ENCODE measurements at regions not wholly inside any gene's neighbourhood (a gene's known extent, or its start where the extent isn't known, plus 50 kb on each side); places are given as distances from the start of the nearest gene placed in this dataset.

DNA sequence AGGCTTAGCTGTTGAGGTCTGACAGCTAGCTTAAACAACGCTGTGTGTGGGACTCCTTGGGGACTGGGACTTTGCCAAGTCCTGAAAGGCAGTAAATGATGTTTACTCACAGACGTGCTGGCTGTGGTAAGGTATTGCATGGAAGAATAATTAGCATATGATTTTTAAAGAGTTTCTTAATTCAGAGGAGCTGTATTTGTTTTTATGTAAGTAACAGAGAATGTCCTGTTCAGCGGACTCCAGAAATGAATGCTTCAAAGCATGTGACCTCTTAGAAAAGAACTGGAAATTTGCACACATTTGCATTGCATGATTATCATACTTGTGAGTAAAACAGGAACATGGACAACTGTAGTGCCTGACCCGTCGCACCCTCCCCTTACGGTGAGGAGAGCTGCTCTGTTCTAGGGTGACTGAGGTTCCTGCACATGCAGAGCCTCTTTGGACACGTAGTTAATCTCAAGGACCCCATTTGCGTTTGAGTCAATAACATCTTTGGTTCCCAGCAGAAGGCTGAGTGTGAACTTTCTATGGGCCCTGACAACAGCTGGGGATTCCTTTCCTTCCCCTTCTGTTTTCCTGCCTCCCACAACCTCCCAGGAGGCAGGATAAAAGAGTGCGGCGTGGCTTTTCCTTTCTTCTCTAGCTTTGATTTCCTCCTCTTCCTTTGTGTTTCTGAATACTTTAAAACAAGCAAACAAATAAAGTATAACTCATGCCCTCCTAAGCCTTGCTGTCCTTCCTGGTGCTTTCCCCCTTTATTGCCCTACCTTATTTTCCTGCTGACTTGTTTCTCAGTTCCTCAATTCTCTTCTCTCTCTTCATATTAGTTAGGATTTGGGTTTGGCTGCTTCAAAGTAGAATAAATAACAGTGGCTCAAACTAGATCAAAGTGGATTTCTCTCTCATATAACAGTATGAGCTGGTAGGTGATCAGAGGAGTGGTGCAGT is 157.2 kb upstream of the CD180 start:
- TF ChIP-seq, protein P1, sequence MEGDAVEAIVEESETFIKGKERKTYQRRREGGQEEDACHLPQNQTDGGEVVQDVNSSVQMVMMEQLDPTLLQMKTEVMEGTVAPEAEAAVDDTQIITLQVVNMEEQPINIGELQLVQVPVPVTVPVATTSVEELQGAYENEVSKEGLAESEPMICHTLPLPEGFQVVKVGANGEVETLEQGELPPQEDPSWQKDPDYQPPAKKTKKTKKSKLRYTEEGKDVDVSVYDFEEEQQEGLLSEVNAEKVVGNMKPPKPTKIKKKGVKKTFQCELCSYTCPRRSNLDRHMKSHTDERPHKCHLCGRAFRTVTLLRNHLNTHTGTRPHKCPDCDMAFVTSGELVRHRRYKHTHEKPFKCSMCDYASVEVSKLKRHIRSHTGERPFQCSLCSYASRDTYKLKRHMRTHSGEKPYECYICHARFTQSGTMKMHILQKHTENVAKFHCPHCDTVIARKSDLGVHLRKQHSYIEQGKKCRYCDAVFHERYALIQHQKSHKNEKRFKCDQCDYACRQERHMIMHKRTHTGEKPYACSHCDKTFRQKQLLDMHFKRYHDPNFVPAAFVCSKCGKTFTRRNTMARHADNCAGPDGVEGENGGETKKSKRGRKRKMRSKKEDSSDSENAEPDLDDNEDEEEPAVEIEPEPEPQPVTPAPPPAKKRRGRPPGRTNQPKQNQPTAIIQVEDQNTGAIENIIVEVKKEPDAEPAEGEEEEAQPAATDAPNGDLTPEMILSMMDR (IDR thresholded peaks at IDR 0.05): no peak
- DNase-seq (ENCODE audit: extremely low spot score, unreplicated experiment): no peak
- Mint-ChIP-seq H3K9me3 (ENCODE audit: unreplicated experiment) (no peaks in the 10 kb centered on the region), H3K36me3 (ENCODE audit: unreplicated experiment) (no peaks in the 10 kb centered on the region), H3K4me3 (ENCODE audit: unreplicated experiment) (no peak overlapping the region), H3K27me3 (ENCODE audit: unreplicated experiment) (peaks cover 24% of the 10 kb centered on the region), H3K27ac (ENCODE audit: unreplicated experiment) (no peak overlapping the region), H3K4me1 (ENCODE audit: unreplicated experiment) (peaks cover 7% of the 10 kb centered on the region)

DNA sequence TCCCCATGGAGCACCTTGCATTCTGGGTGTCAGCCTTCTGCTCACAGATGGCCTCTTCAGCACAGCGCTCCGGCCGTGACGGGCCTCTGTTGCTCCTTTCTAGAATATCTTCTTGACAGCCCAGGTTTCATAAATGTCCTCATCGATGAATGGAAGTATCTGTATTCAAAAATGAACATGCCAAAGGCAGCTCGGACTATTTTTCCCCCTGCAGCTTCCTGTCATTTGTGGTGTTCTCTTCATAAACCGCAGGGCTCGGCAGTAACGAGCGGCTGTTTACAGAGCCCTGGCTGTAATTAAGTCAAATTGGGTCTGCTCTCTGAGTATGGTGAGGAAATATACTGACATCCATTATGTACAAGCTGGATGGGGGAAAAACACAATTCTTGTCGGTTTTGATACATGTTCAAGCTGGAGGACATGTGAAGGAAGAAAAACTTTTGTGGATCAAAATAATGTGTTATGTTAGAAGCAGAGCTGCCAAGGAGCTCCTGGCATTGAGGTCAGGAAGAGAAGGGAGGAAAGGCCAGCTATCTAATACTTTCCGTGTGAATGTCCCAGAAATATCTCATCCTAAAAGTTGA is 154.1 kb upstream of the CD180 start:
- H3K27ac Mint-ChIP-seq (ENCODE audit: unreplicated experiment): no peak overlapping the region
- TF ChIP-seq, protein P1 (IDR thresholded peaks at IDR 0.05): no peak
- H3K27me3 Mint-ChIP-seq (ENCODE audit: unreplicated experiment): peaks cover 28% of the 10 kb centered on the region
- H3K9me3 Mint-ChIP-seq (ENCODE audit: unreplicated experiment): peaks cover 11% of the 10 kb centered on the region
- no peak for DNase-seq (ENCODE audit: extremely low spot score, unreplicated experiment)
- peaks cover 3% of the 10 kb centered on the region for H3K36me3 Mint-ChIP-seq (ENCODE audit: unreplicated experiment)
- H3K4me1 Mint-ChIP-seq (ENCODE audit: unreplicated experiment): no peaks in the 10 kb centered on the region
- H3K4me3 Mint-ChIP-seq (ENCODE audit: unreplicated experiment): no peak overlapping the region

DNA sequence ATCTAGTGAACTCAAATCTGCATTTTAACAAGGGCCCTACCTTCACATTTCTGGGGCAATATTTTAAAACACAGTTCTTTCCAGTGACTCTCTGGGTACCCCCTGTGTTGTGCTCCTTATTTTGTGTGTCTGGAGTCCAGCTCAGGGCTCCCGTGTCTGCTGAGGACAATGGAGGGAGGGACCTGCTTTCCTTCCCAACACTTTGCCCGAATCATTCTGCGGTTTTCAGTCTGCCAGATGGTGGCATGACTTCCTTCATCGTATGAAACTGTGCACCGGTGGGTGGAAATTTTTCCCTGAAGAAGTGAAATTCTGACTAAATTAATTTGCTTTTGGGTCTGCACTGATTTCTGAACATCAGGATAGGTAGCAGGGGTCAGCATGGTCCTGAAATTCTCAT is 153.6 kb upstream of the CD180 start:
- TF ChIP-seq, protein P1 (IDR thresholded peaks at IDR 0.05): no peak
- Mint-ChIP-seq H3K9me3 (ENCODE audit: unreplicated experiment) (peaks cover 12% of the 10 kb centered on the region), H3K36me3 (ENCODE audit: unreplicated experiment) (peaks cover 3% of the 10 kb centered on the region), H3K27me3 (ENCODE audit: unreplicated experiment) (peaks cover 25% of the 10 kb centered on the region), H3K4me1 (ENCODE audit: unreplicated experiment) (no peaks in the 10 kb centered on the region), H3K4me3 (ENCODE audit: unreplicated experiment) (no peak overlapping the region), H3K27ac (ENCODE audit: unreplicated experiment) (no peak overlapping the region)
- DNase-seq (ENCODE audit: extremely low spot score, unreplicated experiment): no peak

DNA sequence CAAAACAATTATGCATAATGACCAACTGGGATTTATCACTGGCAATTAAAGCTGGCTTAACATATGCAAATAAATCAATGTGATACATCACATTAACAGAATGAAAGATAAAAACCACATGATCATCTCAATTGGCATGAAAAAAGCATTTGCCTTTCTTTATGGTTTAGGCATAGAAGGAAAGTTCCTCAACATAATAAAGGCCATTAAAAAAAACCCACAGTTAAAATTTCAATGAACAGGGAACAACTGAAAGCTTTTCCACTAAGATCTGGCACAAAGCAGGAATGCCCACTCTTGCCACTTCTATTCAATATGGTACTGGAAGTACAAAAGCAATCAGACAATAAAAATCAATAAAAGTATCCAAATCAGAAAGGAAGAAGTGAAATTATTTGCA is 151.2 kb upstream of the CD180 start:
- Mint-ChIP-seq H3K27ac (ENCODE audit: unreplicated experiment) (no peak overlapping the region), H3K36me3 (ENCODE audit: unreplicated experiment) (peaks cover 8% of the 10 kb centered on the region), H3K4me3 (ENCODE audit: unreplicated experiment) (no peak overlapping the region), H3K4me1 (ENCODE audit: unreplicated experiment) (no peaks in the 10 kb centered on the region), H3K27me3 (ENCODE audit: unreplicated experiment) (peaks cover 9% of the 10 kb centered on the region), H3K9me3 (ENCODE audit: unreplicated experiment) (peaks cover 19% of the 10 kb centered on the region)
- TF ChIP-seq, protein P1 (IDR thresholded peaks at IDR 0.05): no peak
- DNase-seq (ENCODE audit: extremely low spot score, unreplicated experiment): no peak

DNA sequence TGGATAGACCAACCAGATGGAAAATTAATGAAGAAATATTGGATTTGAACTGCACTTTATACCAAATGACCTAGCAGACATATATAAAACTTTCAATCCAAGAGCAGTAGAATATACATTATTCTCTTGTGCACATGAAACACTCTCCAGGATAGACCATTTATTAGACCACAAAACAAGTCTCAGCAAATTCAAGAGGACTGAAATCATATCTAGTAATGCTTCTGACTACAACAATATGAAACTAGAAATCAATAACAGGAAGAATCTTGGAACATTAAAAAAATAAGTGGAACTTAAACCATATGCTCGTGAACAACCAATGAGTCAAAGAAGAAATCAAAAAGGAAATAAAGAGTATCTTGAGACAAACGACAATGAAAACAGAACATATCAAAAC is 150.0 kb upstream of the CD180 start:
- H3K4me1 Mint-ChIP-seq (ENCODE audit: unreplicated experiment): no peaks in the 10 kb centered on the region
- no peak for DNase-seq (ENCODE audit: extremely low spot score, unreplicated experiment)
- peaks cover 8% of the 10 kb centered on the region for H3K36me3 Mint-ChIP-seq (ENCODE audit: unreplicated experiment)
- TF ChIP-seq, protein P1 (IDR thresholded peaks at IDR 0.05): no peak
- peaks cover 13% of the 10 kb centered on the region for H3K27me3 Mint-ChIP-seq (ENCODE audit: unreplicated experiment)
- no peak overlapping the region for H3K4me3 Mint-ChIP-seq (ENCODE audit: unreplicated experiment)
- H3K9me3 Mint-ChIP-seq (ENCODE audit: unreplicated experiment): peaks cover 19% of the 10 kb centered on the region
- no peak overlapping the region for H3K27ac Mint-ChIP-seq (ENCODE audit: unreplicated experiment)

All from osteocyte (in vitro differentiated cells).